ENCODE measurements at regions not wholly inside any gene's neighbourhood (a gene's known extent, or its start where the extent isn't known, plus 50 kb on each side); places are given as distances from the start of the nearest gene placed in this dataset.

DNA sequence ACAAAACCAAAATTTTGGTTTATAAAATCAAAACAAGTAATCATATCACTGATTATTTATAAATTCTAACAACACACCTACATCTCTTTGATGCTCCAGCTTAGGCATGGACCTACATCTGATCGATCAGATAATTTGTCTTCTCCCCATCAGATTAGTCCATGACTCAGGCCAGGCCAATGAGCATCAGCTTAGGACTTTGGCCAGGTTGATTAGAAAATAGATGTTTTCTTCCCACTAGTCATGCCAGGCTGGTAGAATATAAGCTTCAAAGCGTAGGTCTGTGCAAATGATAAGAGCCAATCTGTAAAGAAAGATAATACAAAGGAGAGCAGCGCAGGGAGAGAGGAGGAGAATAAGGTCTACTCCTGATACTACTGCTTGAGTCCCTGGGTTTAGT, 1487.9 kb downstream of the FAM181B start:
- TF ChIP-seq POLR2A (IDR thresholded peaks at IDR 0.05; ENCODE audit: low read depth, low read length) (no peak), TAF1 (IDR thresholded peaks at IDR 0.05; ENCODE audit: borderline replicate concordance, low read depth, low read length) (no peak)

All from GM12892 (cell line).